ENCODE measurements at regions not wholly inside any gene's neighbourhood (a gene's known extent, or its start where the extent isn't known, plus 50 kb on each side); places are given as distances from the start of the nearest gene placed in this dataset.

DNA sequence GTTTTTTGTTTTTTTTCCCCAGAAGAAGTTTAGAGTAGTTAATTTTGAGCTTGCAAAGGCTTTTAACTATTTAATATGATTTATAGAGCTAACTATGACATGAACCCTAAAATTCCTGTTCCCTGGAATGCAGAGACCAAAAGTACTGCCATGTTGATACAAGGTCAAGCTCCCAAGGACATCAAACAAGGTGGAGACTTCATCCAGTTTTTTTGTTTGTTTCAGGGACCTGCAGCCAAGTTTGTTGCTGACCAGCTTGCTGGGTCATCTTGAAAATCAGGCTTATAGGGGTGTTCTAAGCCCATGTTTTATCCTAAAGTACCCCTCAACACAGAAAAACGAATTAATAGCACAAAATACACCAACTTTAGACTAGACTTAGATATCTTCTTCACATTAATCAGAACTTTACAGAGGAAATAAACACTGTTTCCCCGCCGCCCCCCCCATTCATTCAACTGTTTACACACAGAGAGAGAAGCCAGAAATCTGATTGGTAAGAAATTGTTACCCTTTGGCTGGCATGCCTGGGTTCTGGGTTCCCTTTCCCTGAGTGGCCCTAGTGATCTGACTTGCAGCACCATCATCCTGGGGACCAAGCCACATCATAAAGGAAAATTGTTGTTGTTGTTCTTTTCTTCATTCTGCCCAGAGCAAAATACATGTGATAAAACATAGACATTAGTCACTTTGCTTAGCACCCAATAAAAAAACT is 860.5 kb downstream of the CCSER2 start:
- TF ChIP-seq CTCF (IDR thresholded peaks at IDR 0.05; ENCODE audit: insufficient read depth, low read depth, low read length): no peak
- Histone ChIP-seq H3K27me3 (ENCODE audit: control insufficient read depth, insufficient read depth, low read length) (no peaks in the 10 kb centered on the region), H3K4me3 (ENCODE audit: low read depth, low read length) (no peak overlapping the region), H3K36me3 (ENCODE audit: control insufficient read depth, insufficient read depth, low read length) (no peaks in the 10 kb centered on the region)
- CTCF ChIA-PET: no interaction called here
- no peak for DNase-seq (ENCODE audit: low read depth)
- POLR2A ChIA-PET: no interaction called here

DNA sequence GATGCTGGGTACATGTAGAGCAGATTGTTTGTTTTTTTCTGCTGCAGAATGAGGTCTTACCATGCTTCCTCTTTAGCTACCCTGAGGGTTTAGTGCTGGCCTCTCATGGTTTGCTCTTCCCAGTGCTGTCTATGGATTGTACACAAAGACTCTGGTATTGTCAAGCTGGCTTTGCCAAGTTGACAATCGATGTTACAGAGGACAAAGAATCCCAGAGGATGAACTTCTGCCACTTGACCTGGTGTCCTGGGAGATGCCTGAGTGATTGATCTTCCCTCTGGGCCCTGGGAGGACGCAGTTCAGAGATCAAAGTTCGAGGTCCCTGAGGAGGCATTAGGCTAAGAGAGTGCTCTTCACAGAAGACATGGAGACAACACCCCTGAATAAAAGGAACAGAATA is 865.4 kb downstream of the CCSER2 start:
- Histone ChIP-seq H3K27me3 (ENCODE audit: control insufficient read depth, insufficient read depth, low read length) (no peaks in the 10 kb centered on the region), H3K4me3 (ENCODE audit: low read depth, low read length) (no peak overlapping the region), H3K36me3 (ENCODE audit: control insufficient read depth, insufficient read depth, low read length) (no peaks in the 10 kb centered on the region)
- ChIA-PET POLR2A (no interaction called here), CTCF (no interaction called here)
- no peak for DNase-seq (ENCODE audit: low read depth)
- TF ChIP-seq CTCF (IDR thresholded peaks at IDR 0.05; ENCODE audit: insufficient read depth, low read depth, low read length): no peak

- TF ChIP-seq CTCF (IDR thresholded peaks at IDR 0.05; ENCODE audit: insufficient read depth, low read depth, low read length): no peak
- Histone ChIP-seq H3K36me3 (ENCODE audit: control insufficient read depth, insufficient read depth, low read length) (no peaks in the 10 kb centered on the region), H3K27me3 (ENCODE audit: control insufficient read depth, insufficient read depth, low read length) (no peaks in the 10 kb centered on the region), H3K4me3 (ENCODE audit: low read depth, low read length) (no peak overlapping the region)
- ChIA-PET POLR2A (no interaction called here), CTCF (no interaction called here)
- no peak for DNase-seq (ENCODE audit: low read depth)
Observed at GRCh38 chr10:85194706-85195105, 866.3 kb downstream of the CCSER2 start.

DNA sequence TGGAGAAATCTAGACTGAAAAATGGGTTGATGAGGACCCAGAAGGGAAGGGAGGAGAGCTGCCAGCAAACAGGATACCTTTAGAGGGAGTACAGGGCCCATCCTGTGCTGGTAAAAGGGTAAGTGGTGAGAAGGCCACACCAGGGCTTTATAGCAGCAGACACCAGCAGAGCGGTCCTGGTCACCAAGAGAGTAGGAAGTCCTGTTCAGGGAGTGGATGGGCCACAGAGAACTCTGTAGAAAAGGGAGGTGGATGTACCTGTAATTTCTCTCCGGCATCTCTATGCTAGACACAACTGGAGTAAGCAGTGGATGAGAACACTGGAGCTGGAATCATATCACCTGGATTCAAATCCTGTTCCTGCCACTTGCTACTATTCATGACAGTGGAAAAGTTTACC is 867.2 kb downstream of the CCSER2 start:
- H3K27me3 ChIP-seq (ENCODE audit: control insufficient read depth, insufficient read depth, low read length): no peaks in the 10 kb centered on the region
- H3K36me3 ChIP-seq (ENCODE audit: control insufficient read depth, insufficient read depth, low read length): no peaks in the 10 kb centered on the region
- no peak for TF ChIP-seq CTCF (IDR thresholded peaks at IDR 0.05; ENCODE audit: insufficient read depth, low read depth, low read length)
- H3K4me3 ChIP-seq (ENCODE audit: low read depth, low read length): no peak overlapping the region
- POLR2A ChIA-PET: no interaction called here
- CTCF ChIA-PET: no interaction called here
- DNase-seq (ENCODE audit: low read depth): no peak

- POLR2A ChIA-PET: no interaction called here
- TF ChIP-seq CTCF (IDR thresholded peaks at IDR 0.05; ENCODE audit: insufficient read depth, low read depth, low read length): no peak
Observed at GRCh38 chr10:85204814-85205213, 876.4 kb downstream of the CCSER2 start.

More at GRCh38 chr10:85204814-85205213, 876.4 kb downstream of the CCSER2 start:
- H3K4me3 ChIP-seq (ENCODE audit: low read depth, low read length): no peak overlapping the region
- no peaks in the 10 kb centered on the region for H3K36me3 ChIP-seq (ENCODE audit: control insufficient read depth, insufficient read depth, low read length)
- CTCF ChIA-PET: no interaction called here
- no peak for DNase-seq (ENCODE audit: low read depth)
- H3K27me3 ChIP-seq (ENCODE audit: control insufficient read depth, insufficient read depth, low read length): no peaks in the 10 kb centered on the region
